Limb (tissue), 2 donors: ENCODE measurements at regions not wholly inside any gene's neighbourhood (a gene's known extent, or its start where the extent isn't known, plus 50 kb on each side); places are given as distances from the start of the nearest gene placed in this dataset.
"Not testable (repeated sequence)": the region's sequence is repeated elsewhere in the genome, so short reads cannot be mapped to it uniquely, and the experiment has no call there.

ENCODE experiments used
- DNase-seq, 2 donors: peaks; one replicate each; pipeline ENCODE4 v3.0.0-alpha.2; 2016; ENCODE audit errors: extremely low spot score in 2 of 2

- not testable (repeated sequence) for DNase-seq
Observed at GRCh38 chrX:84858771-84859170, 144.9 kb upstream of the APOOL start.

- DNase-seq: no peak
Observed at GRCh38 chrX:84865113-84865512, 138.6 kb upstream of the APOOL start.

DNA sequence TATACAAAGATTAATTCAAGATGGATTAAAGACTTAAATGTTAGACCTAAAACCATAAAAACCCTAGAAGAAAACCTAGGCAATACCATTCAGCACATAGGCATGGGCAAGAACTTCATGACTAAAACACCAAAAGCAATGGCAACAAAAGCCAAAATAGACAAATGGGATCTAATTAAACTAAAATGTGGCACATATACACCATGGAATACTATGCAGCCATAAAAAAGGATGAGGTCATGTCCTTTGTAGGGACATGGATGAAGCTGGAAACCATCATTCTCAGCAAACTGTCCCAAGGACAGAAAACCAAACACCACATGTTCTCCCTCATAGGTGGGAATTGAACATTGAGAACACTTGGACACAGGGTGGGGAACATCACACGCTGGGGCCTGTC is 133.4 kb upstream of the APOOL start:
- DNase-seq: not testable (repeated sequence)

DNA sequence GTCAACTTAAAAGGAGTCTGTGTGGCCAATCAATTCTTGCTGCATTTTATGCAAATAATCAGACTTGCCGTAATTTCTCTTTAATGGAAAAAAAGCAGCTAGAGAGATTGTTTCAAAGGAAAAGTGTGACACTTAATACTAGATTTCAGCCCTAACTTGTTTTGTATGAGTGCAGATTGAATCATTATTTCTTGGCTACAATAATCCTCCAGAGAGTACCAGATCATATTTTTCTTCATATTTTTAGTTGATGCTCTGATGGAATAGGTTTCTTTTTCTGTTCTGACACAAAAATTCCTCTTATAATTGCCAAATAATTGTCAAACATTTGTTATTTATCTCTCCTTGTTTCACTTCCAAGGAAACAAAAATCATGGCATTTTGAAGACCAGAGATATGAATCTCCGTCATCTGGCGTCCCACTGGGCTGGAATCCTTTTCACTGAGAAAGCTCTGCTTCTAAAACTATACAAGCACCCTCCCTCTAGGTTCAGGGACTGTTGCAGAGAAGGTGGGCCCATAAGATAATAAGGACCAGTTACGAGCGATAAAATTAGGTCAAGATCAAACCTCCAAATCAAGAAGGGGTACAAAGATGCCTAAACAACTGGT is 131.4 kb upstream of the APOOL start:
- not testable (repeated sequence) for DNase-seq

DNA sequence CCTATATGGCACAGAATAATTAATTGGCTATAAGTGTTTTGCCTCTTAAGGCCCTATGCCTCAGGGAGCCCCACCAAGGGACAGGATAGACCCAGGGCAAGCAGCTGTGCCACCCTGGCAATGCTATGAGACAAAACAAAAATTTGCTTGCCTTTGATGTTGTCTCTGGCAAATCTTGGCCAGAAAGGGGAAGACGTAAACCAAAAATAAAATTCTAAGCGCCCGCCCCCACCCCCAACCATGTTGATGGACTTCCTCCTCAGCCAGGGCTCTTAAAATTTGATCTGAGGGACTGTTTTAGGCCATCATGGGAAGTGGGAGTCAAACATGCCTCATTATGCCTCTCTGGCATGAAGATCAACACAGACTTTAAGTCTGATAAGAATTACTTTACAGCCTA is 130.5 kb upstream of the APOOL start:
- DNase-seq: no peak

DNA sequence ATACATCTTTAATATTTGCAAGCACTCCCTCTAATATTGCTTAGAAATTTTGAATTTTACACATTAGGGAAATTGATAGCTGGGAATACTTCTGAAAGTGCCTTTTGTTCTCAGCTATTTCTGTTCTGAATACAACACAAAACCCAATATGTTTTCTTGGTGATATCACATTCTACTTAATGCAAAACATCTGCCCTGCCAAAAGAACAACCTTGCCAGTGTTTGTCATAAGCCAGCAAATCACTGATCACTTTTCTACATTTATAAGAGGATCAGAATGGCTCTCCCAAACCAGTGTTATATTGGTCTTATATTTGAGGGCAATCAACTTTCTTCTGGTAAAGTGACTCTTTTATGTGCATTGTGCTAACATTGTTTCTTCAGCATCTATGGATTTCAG is 126.8 kb upstream of the APOOL start:
- DNase-seq: no peak

GRCh38 chrX:84893897-84894296 is 109.8 kb upstream of the APOOL start:
- no peak for DNase-seq

GRCh38 chrX:84907324-84907968 is 96.2 kb upstream of the APOOL start:
- DNase-seq: peak in 1 of 2 donors; percentile 2

DNA sequence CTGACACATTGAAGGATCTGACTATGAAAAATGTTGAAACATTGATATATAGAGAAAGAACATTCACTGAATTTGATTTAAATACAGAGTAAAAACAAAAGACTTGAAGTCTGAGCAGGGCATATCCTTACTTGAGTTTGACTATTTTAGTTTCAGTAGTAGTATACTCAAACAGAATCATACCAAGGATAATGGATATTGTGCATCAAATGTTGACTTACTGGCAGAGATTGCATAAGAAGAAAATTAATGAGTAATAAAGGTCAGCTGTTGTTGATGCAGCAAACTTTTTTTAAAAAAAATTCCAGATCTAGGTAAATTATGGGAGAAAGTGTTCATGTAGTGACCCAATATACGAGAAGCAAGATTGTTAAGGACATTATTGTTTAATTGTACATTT is 94.5 kb upstream of the APOOL start:
- DNase-seq: no peak

DNA sequence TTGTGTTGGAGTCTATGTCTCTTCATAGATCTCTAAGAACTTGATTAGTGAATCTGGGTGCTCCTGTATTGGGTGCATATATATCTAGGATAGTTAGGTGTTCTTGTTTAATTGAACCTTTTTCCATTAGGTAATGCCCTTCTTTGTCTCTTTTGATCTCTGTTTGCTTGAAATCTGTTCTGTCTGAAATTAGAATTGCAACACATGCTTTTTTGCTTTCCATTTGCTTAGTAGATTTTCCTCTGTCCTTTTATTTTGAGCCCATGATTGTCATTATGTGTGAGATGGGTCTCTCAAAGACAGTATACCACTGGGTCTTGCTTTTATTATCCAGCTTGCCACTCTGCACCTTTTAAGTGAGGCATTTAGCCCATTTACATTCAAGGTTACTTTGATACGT is 79.1 kb upstream of the APOOL start:
- DNase-seq: no peak

DNA sequence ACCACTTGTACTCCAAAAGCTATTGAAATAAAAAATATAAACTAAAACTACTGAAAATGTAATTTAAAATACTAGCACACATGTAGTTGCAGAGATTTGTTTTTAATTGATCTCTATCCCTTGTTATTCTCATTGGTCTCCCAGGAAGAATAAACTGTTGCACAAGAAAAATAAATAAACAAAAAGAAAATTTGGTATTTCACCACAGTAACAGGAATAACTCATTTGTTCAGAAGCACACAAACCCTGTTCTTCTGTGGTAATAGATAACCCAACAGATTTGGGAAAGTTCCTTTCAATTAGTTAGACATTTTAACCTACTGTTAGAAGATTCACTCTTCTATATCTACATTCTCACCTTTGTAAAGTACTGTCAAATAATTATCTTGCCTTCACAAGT is 70.9 kb upstream of the APOOL start:
- no peak for DNase-seq

DNA sequence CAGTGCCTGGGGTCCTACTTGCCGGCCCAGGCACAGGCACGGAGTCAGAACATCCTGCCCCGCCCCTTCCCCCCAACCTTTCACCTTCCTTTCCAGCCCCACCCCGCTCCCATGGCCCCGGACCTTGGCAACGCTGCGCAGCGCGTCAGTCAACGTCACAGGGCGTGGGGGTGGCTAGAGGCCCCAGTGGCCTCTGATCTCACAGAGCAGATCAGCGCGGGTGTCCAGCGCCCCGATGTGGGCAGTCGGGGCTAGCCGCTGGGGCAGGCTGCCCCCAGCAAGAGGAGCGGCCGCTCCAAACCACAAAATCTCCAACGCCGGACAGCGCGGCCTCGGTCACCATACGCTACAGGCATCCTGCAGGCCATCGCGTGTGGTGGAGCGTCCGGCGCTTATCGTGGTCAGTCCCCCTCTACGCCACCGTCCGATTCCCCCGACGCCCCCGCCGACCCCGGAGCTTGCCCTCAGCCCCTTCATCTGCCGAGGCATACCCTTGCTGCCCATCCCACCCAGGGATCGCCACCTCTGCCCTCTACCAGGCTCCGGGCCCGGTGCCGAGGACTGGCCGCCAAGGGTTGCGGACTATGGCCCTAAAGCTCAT is 69.6 kb upstream of the APOOL start:
- DNase-seq: no peak
